ENCODE measurements at regions not wholly inside any gene's neighbourhood (a gene's known extent, or its start where the extent isn't known, plus 50 kb on each side); places are given as distances from the start of the nearest gene placed in this dataset.

DNA sequence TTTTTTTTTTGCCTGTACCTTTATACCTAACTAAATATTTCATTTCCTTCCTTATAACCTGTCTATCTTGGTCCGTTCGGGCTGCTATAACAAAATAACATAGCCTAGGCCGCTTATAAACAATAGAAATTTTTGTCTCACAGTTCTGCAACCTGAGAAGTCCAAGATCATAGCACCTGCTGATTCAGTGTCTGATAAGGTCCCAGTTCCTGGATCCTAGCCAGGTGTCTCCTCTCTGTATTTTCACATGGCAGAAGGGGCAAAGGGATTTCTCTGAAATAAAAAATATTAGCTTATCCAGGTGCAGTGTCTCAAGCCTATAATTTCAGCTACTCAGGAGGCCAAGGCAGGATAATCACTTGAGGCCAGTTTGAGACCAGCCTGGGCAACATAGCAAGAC is 1046.6 kb upstream of the USP15 start:
- TF ChIP-seq, protein P1, sequence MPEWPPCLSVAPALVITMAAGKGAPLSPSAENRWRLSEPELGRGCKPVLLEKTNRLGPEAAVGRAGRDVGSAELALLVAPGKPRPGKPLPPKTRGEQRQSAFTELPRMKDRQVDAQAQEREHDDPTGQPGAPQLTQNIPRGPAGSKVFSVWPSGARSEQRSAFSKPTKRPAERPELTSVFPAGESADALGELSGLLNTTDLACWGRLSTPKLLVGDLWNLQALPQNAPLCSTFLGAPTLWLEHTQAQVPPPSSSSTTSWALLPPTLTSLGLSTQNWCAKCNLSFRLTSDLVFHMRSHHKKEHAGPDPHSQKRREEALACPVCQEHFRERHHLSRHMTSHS (tag by site-specific recombination; IDR thresholded peaks at IDR 0.05) = no peak
- TF ChIP-seq, protein P2, sequence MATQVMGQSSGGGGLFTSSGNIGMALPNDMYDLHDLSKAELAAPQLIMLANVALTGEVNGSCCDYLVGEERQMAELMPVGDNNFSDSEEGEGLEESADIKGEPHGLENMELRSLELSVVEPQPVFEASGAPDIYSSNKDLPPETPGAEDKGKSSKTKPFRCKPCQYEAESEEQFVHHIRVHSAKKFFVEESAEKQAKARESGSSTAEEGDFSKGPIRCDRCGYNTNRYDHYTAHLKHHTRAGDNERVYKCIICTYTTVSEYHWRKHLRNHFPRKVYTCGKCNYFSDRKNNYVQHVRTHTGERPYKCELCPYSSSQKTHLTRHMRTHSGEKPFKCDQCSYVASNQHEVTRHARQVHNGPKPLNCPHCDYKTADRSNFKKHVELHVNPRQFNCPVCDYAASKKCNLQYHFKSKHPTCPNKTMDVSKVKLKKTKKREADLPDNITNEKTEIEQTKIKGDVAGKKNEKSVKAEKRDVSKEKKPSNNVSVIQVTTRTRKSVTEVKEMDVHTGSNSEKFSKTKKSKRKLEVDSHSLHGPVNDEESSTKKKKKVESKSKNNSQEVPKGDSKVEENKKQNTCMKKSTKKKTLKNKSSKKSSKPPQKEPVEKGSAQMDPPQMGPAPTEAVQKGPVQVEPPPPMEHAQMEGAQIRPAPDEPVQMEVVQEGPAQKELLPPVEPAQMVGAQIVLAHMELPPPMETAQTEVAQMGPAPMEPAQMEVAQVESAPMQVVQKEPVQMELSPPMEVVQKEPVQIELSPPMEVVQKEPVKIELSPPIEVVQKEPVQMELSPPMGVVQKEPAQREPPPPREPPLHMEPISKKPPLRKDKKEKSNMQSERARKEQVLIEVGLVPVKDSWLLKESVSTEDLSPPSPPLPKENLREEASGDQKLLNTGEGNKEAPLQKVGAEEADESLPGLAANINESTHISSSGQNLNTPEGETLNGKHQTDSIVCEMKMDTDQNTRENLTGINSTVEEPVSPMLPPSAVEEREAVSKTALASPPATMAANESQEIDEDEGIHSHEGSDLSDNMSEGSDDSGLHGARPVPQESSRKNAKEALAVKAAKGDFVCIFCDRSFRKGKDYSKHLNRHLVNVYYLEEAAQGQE (tag by site-specific recombination; IDR thresholded peaks at IDR 0.05) = no peak
- TF ChIP-seq, protein P3, sequence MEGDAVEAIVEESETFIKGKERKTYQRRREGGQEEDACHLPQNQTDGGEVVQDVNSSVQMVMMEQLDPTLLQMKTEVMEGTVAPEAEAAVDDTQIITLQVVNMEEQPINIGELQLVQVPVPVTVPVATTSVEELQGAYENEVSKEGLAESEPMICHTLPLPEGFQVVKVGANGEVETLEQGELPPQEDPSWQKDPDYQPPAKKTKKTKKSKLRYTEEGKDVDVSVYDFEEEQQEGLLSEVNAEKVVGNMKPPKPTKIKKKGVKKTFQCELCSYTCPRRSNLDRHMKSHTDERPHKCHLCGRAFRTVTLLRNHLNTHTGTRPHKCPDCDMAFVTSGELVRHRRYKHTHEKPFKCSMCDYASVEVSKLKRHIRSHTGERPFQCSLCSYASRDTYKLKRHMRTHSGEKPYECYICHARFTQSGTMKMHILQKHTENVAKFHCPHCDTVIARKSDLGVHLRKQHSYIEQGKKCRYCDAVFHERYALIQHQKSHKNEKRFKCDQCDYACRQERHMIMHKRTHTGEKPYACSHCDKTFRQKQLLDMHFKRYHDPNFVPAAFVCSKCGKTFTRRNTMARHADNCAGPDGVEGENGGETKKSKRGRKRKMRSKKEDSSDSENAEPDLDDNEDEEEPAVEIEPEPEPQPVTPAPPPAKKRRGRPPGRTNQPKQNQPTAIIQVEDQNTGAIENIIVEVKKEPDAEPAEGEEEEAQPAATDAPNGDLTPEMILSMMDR (tag by site-specific recombination; IDR thresholded peaks at IDR 0.05) = no peak
- TF ChIP-seq SP2 (tag by site-specific recombination; IDR thresholded peaks at IDR 0.05) (no peak), ZNF777 (tag by site-specific recombination; IDR thresholded peaks at IDR 0.05; ENCODE audit: borderline replicate concordance) (no peak), ZNF19 (tag by site-specific recombination; IDR thresholded peaks at IDR 0.05; ENCODE audit: low read depth) (no peak)

All from HEK293 (cell line).